GM12878 (cell line): ENCODE measurements at regions not wholly inside any gene's neighbourhood (a gene's known extent, or its start where the extent isn't known, plus 50 kb on each side); places are given as distances from the start of the nearest gene placed in this dataset.

Source experiments
- HDAC2 ChIP-seq: fragments of 200-600 bp; sonication (generic); IDR thresholded peaks from 2 replicates; pipeline ENCODE4 v1.6.1; 2017
- POLR2A ChIP-seq: IDR thresholded peaks from 2 replicates; pipeline ENCODE4 v1.6.1; 2011; ENCODE audit warnings: low read depth, mild to moderate bottlenecking, low read length
- RAD21 ChIP-seq: IDR thresholded peaks from 2 replicates; pipeline ENCODE4 v1.6.1; 2011; ENCODE audit warnings: mild to moderate bottlenecking, low read depth, low read length, moderate library complexity; ENCODE audit not compliant: insufficient read depth
- SMARCA5 ChIP-seq: fragments of 450-650 bp; IDR thresholded peaks from 2 replicates; pipeline ENCODE4 v1.6.1; 2017; ENCODE audit warnings: mild to moderate bottlenecking
- SMC3 ChIP-seq: IDR thresholded peaks from 2 replicates; pipeline ENCODE4 v1.6.1; 2011; ENCODE audit warnings: low read length, improper control_type of control experiment, borderline replicate concordance
- TARDBP ChIP-seq: IDR thresholded peaks from 2 replicates; pipeline ENCODE4 v1.6.1; 2016; ENCODE audit warnings: borderline replicate concordance
- TCF12 ChIP-seq: IDR thresholded peaks from 2 replicates; pipeline ENCODE4 v1.6.1; 2011; ENCODE audit warnings: low read depth, mild to moderate bottlenecking, low read length
- TCF7 ChIP-seq: IDR thresholded peaks from 2 replicates; pipeline ENCODE4 v1.6.1; 2014; ENCODE audit warnings: antibody characterized with exemption, borderline replicate concordance
- TF ChIP-seq, protein P1 (sequence below): fragments of 450-650 bp; IDR thresholded peaks from 2 replicates; pipeline ENCODE4 v1.6.1; 2017; ENCODE audit warnings: mild to moderate bottlenecking, moderate library complexity
- TF ChIP-seq, protein P2 (sequence below): fragments of 450-650 bp; IDR thresholded peaks from 2 replicates; pipeline ENCODE4 v1.6.1; 2016; ENCODE audit warnings: mild to moderate bottlenecking
- TF ChIP-seq, protein P3 (sequence below), 3 experiments: IDR thresholded peaks in 2 of 3; conservative IDR thresholded peaks in 1 of 3; 2 replicates each; pipeline ENCODE4 v1.5.1; 2011; ENCODE audit warnings: low read depth in 3 of 3, low read length in 3 of 3, mild to moderate bottlenecking in 3 of 3, control low read depth in 2 of 3, moderate library complexity in 2 of 3, inconsistent platforms in 1 of 3, mixed read lengths in 1 of 3; ENCODE audit not compliant: control insufficient read depth in 2 of 3, insufficient read depth in 1 of 3; ENCODE audit errors: extremely low read depth in 1 of 3

DNA sequence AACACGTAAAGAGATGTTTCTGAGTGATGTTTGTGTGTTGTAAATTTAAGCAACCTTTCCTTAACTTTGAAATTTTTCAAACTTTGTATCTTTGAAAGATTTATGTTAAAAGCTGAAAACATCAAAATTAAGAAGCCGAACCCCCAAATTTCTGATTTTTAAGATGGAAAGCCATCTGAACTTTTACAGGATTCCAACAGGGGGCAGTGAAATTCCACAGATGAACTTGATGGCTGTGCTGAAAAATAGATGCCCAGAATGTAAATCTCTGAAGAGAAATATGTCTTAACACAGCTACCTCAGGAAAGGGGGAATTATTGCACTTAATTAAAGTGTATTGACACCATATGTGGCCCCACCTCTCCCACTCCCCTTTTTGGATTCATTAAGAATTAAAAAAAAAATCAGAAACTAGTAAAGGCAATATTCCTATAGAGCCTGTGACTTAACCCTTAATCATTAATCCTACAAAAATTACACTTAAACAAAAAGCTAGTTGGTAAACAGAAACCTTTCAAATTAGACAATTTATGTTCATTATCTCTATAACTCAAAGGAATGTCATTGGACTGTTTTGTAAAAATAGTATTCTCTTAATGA lies 597.9 kb downstream of the KCNJ2 start (continued):
- TF ChIP-seq, protein P1, sequence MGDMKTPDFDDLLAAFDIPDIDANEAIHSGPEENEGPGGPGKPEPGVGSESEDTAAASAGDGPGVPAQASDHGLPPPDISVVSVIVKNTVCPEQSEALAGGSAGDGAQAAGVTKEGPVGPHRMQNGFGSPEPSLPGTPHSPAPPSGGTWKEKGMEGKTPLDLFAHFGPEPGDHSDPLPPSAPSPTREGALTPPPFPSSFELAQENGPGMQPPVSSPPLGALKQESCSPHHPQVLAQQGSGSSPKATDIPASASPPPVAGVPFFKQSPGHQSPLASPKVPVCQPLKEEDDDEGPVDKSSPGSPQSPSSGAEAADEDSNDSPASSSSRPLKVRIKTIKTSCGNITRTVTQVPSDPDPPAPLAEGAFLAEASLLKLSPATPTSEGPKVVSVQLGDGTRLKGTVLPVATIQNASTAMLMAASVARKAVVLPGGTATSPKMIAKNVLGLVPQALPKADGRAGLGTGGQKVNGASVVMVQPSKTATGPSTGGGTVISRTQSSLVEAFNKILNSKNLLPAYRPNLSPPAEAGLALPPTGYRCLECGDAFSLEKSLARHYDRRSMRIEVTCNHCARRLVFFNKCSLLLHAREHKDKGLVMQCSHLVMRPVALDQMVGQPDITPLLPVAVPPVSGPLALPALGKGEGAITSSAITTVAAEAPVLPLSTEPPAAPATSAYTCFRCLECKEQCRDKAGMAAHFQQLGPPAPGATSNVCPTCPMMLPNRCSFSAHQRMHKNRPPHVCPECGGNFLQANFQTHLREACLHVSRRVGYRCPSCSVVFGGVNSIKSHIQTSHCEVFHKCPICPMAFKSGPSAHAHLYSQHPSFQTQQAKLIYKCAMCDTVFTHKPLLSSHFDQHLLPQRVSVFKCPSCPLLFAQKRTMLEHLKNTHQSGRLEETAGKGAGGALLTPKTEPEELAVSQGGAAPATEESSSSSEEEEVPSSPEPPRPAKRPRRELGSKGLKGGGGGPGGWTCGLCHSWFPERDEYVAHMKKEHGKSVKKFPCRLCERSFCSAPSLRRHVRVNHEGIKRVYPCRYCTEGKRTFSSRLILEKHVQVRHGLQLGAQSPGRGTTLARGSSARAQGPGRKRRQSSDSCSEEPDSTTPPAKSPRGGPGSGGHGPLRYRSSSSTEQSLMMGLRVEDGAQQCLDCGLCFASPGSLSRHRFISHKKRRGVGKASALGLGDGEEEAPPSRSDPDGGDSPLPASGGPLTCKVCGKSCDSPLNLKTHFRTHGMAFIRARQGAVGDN = no peak
- TF ChIP-seq TCF12 (no peak), SMARCA5 (no peak), TARDBP (no peak), RAD21 (peak; percentile 81), SMC3 (peak; percentile 54; the same call in 1 of the 2 replicates), HDAC2 (no peak), POLR2A (no peak), TCF7 (no peak)
- TF ChIP-seq, protein P2, sequence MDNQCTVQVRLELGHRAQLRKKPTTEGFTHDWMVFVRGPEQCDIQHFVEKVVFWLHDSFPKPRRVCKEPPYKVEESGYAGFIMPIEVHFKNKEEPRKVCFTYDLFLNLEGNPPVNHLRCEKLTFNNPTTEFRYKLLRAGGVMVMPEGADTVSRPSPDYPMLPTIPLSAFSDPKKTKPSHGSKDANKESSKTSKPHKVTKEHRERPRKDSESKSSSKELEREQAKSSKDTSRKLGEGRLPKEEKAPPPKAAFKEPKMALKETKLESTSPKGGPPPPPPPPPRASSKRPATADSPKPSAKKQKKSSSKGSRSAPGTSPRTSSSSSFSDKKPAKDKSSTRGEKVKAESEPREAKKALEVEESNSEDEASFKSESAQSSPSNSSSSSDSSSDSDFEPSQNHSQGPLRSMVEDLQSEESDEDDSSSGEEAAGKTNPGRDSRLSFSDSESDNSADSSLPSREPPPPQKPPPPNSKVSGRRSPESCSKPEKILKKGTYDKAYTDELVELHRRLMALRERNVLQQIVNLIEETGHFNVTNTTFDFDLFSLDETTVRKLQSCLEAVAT = no peak
- TF ChIP-seq, protein P3, sequence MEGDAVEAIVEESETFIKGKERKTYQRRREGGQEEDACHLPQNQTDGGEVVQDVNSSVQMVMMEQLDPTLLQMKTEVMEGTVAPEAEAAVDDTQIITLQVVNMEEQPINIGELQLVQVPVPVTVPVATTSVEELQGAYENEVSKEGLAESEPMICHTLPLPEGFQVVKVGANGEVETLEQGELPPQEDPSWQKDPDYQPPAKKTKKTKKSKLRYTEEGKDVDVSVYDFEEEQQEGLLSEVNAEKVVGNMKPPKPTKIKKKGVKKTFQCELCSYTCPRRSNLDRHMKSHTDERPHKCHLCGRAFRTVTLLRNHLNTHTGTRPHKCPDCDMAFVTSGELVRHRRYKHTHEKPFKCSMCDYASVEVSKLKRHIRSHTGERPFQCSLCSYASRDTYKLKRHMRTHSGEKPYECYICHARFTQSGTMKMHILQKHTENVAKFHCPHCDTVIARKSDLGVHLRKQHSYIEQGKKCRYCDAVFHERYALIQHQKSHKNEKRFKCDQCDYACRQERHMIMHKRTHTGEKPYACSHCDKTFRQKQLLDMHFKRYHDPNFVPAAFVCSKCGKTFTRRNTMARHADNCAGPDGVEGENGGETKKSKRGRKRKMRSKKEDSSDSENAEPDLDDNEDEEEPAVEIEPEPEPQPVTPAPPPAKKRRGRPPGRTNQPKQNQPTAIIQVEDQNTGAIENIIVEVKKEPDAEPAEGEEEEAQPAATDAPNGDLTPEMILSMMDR (IDR thresholded peaks at IDR 0.05 in 2 of 3, conservative IDR thresholded peaks at IDR 0.05 in 1 of 3; ENCODE audit: control insufficient read depth in 2 of 3, extremely low read depth in 1 of 3, insufficient read depth in 1 of 3, low read depth in 3 of 3, low read length in 3 of 3) = peak; percentile 43 to 55 (median 43)
